ENCODE measurements at regions not wholly inside any gene's neighbourhood (a gene's known extent, or its start where the extent isn't known, plus 50 kb on each side); places are given as distances from the start of the nearest gene placed in this dataset.

- Histone ChIP-seq H3K79me2 (ENCODE audit: control insufficient read depth, insufficient read depth, low read length, unreplicated experiment) (no peaks in the 10 kb centered on the region), H3K27ac (ENCODE audit: low read depth, low read length) (no peak overlapping the region), H3K36me3 (ENCODE audit: insufficient read depth, low read length) (no peaks in the 10 kb centered on the region), H3K4me3 (ENCODE audit: low read depth, low read length) (no peak overlapping the region), H3K27me3 (ENCODE audit: insufficient read depth, low read length) (no peaks in the 10 kb centered on the region), H2AFZ (ENCODE audit: low read length, unreplicated experiment) (no peak overlapping the region), H3K4me1 (ENCODE audit: control insufficient read depth, insufficient read depth, low read length, unreplicated experiment) (no peaks in the 10 kb centered on the region)
Observed at GRCh38 chr3:164612751-164613150, 465.5 kb downstream of the SI start.

DNA sequence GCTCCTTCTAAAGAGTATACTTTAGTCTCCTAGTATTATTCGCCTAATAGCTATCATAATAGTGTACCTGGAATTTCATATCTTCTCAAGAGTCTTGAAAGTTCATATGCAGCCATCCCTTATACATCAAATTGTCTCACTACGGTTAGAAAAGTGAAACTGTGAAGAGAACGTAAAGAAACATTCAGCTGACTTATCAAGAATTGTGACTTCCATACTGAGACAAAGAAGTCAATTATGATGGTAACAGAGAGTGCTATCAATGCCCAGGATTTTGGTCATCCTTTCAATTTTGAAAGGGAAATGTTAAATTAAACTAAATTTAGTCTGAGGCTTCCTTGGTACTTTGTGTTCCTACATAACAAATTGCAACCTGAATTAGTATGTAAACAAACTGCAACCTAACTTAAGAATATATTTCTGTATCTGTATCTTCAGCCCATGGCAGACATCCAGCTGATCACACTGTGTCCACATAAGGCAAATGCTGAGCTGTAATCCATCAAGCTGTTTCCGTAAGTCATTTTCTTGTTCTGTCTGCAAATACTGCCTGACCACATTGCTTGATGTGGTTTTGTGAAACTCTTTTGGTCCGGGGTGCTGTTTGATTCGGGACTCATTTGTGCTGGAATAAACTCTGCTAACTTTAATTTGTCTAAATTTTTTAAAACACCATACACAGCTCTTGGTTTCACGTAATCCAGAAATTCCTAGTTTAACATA, 469.6 kb downstream of the SI start:
- Histone ChIP-seq H2AFZ (ENCODE audit: low read length, unreplicated experiment) (no peak overlapping the region), H3K4me1 (ENCODE audit: control insufficient read depth, insufficient read depth, low read length, unreplicated experiment) (no peaks in the 10 kb centered on the region), H3K27me3 (ENCODE audit: insufficient read depth, low read length) (no peaks in the 10 kb centered on the region), H3K27ac (ENCODE audit: low read depth, low read length) (no peak overlapping the region), H3K36me3 (ENCODE audit: insufficient read depth, low read length) (no peaks in the 10 kb centered on the region), H3K79me2 (ENCODE audit: control insufficient read depth, insufficient read depth, low read length, unreplicated experiment) (no peaks in the 10 kb centered on the region), H3K4me3 (ENCODE audit: low read depth, low read length) (no peak overlapping the region)

- H3K4me3 ChIP-seq (ENCODE audit: low read depth, low read length), result no peak overlapping the region
- no peaks in the 10 kb centered on the region for H3K4me1 ChIP-seq (ENCODE audit: control insufficient read depth, insufficient read depth, low read length, unreplicated experiment)
- H2AFZ ChIP-seq (ENCODE audit: low read length, unreplicated experiment), result no peak overlapping the region
- H3K79me2 ChIP-seq (ENCODE audit: control insufficient read depth, insufficient read depth, low read length, unreplicated experiment), result no peaks in the 10 kb centered on the region
- no peaks in the 10 kb centered on the region for H3K27me3 ChIP-seq (ENCODE audit: insufficient read depth, low read length)
- H3K27ac ChIP-seq (ENCODE audit: low read depth, low read length), result no peak overlapping the region
- no peaks in the 10 kb centered on the region for H3K36me3 ChIP-seq (ENCODE audit: insufficient read depth, low read length)
Observed at GRCh38 chr3:164604687-164605086, 473.6 kb downstream of the SI start.

DNA sequence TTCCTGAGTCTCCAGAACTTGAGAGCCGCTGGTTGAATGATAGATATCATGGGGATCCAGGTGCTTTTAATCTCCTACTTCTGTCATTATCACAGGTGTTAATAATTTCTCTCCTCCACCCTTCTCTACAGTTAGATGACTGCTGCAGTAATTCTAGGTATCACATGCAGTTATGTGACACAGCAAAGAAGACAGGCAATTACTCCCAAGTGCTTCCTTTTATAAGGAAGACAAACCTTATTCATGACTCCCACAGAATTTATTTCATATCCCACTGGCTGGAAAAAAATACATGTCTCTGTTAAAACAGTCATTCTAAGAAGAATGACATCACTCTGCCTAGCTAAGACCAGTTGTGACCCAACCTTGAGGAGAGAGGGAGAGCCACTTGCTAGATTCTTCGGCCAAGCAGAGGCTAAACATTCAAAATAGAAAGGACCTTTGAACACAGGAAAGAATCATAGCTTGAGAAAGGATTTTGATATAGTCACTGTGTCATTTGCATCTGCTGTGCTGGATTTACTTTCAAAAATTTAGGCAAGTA, 500.6 kb downstream of the SI start:
- H3K4me1 ChIP-seq (ENCODE audit: control insufficient read depth, insufficient read depth, low read length, unreplicated experiment), result no peaks in the 10 kb centered on the region
- no peak overlapping the region for H2AFZ ChIP-seq (ENCODE audit: low read length, unreplicated experiment)
- H3K36me3 ChIP-seq (ENCODE audit: insufficient read depth, low read length), result no peaks in the 10 kb centered on the region
- H3K79me2 ChIP-seq (ENCODE audit: control insufficient read depth, insufficient read depth, low read length, unreplicated experiment), result no peaks in the 10 kb centered on the region
- H3K4me3 ChIP-seq (ENCODE audit: low read depth, low read length), result no peak overlapping the region
- no peaks in the 10 kb centered on the region for H3K27me3 ChIP-seq (ENCODE audit: insufficient read depth, low read length)
- H3K27ac ChIP-seq (ENCODE audit: low read depth, low read length), result no peak overlapping the region

DNA sequence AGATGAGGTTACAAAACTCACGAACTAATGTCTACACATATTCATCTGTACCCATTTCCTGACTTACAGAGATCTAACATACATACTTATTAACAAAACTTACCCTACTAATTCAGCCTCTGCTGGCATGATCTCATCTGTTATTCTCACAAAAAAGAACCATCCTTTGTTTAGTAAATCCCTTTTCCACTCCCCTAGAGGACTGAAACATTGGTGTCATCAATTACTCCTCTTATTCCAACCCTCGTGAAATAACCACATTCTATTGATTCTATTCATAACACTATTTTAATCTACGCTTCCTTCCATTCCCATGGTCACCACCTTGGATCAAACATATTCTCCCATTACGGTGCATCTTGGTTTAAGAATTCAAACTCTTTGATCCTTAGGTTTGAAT, 505.9 kb downstream of the SI start:
- Histone ChIP-seq H3K4me1 (ENCODE audit: control insufficient read depth, insufficient read depth, low read length, unreplicated experiment) (peaks cover 2% of the 10 kb centered on the region), H3K27ac (ENCODE audit: low read depth, low read length) (no peak overlapping the region), H3K36me3 (ENCODE audit: insufficient read depth, low read length) (no peaks in the 10 kb centered on the region), H3K27me3 (ENCODE audit: insufficient read depth, low read length) (no peaks in the 10 kb centered on the region), H2AFZ (ENCODE audit: low read length, unreplicated experiment) (no peak overlapping the region), H3K4me3 (ENCODE audit: low read depth, low read length) (no peak overlapping the region), H3K79me2 (ENCODE audit: control insufficient read depth, insufficient read depth, low read length, unreplicated experiment) (no peaks in the 10 kb centered on the region)

DNA sequence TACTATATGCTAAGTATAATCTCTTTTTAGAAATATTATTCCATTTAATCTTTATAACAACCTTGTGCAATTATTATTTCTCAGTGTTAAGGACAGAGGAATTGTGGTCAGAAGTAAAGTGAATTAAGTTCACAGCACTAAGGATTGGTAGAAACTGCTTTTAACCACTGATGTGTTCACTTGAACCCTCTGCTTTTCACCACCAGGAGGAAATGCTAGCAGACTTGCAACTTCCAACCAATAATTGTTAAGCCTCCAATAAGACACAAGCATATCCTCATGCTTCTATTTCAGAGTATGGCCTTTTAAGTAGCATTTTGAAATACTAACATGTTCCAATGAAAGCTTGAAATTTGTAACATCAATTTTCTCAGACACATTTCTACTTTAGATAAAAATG, 527.4 kb downstream of the SI start:
- Histone ChIP-seq H3K4me1 (ENCODE audit: control insufficient read depth, insufficient read depth, low read length, unreplicated experiment) (no peaks in the 10 kb centered on the region), H2AFZ (ENCODE audit: low read length, unreplicated experiment) (no peak overlapping the region), H3K27ac (ENCODE audit: low read depth, low read length) (no peak overlapping the region), H3K27me3 (ENCODE audit: insufficient read depth, low read length) (no peaks in the 10 kb centered on the region), H3K36me3 (ENCODE audit: insufficient read depth, low read length) (no peaks in the 10 kb centered on the region), H3K79me2 (ENCODE audit: control insufficient read depth, insufficient read depth, low read length, unreplicated experiment) (no peaks in the 10 kb centered on the region), H3K4me3 (ENCODE audit: low read depth, low read length) (no peak overlapping the region)

- H3K27me3 ChIP-seq (ENCODE audit: insufficient read depth, low read length), result no peaks in the 10 kb centered on the region
- no peaks in the 10 kb centered on the region for H3K79me2 ChIP-seq (ENCODE audit: control insufficient read depth, insufficient read depth, low read length, unreplicated experiment)
- no peaks in the 10 kb centered on the region for H3K4me1 ChIP-seq (ENCODE audit: control insufficient read depth, insufficient read depth, low read length, unreplicated experiment)
- H3K27ac ChIP-seq (ENCODE audit: low read depth, low read length), result no peak overlapping the region
- H2AFZ ChIP-seq (ENCODE audit: low read length, unreplicated experiment), result no peak overlapping the region
- no peaks in the 10 kb centered on the region for H3K36me3 ChIP-seq (ENCODE audit: insufficient read depth, low read length)
- H3K4me3 ChIP-seq (ENCODE audit: low read depth, low read length), result no peak overlapping the region
Observed at GRCh38 chr3:164539215-164539614, 539.1 kb downstream of the SI start.

DNA sequence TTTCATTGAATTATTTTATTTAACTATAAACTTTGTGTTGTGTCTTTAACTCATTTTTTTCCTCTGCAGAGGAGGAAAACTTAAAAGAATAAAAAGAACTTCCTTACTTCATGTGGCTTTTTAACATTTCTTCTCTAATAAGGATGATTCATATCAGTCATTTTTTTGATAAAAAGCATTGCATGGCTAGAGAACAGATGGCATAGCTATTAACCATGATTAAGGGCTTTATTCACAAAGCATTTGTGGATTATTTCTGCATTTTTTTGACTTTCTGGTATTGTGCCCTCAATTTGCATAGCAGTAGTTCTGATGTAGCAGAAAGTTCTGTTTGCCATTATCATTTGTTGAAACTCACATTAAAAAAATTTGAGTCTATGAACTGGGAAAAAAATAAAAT, 540.8 kb downstream of the SI start:
- Histone ChIP-seq H3K4me3 (ENCODE audit: low read depth, low read length) (no peak overlapping the region), H3K36me3 (ENCODE audit: insufficient read depth, low read length) (no peaks in the 10 kb centered on the region)

GRCh38 chr3:164533275-164533674, 545.0 kb downstream of the SI start:
- H3K27me3 ChIP-seq (ENCODE audit: insufficient read depth, low read length), result no peaks in the 10 kb centered on the region
- no peak overlapping the region for H3K27ac ChIP-seq (ENCODE audit: low read depth, low read length)
- H3K4me1 ChIP-seq (ENCODE audit: control insufficient read depth, insufficient read depth, low read length, unreplicated experiment), result no peaks in the 10 kb centered on the region
- H3K4me3 ChIP-seq (ENCODE audit: low read depth, low read length), result no peak overlapping the region
- no peaks in the 10 kb centered on the region for H3K36me3 ChIP-seq (ENCODE audit: insufficient read depth, low read length)
- no peak overlapping the region for H2AFZ ChIP-seq (ENCODE audit: low read length, unreplicated experiment)
- no peaks in the 10 kb centered on the region for H3K79me2 ChIP-seq (ENCODE audit: control insufficient read depth, insufficient read depth, low read length, unreplicated experiment)

More for the DNA sequence above, 540.8 kb downstream of the SI start:
- H3K27me3 ChIP-seq (ENCODE audit: insufficient read depth, low read length), result no peaks in the 10 kb centered on the region
- no peak overlapping the region for H3K27ac ChIP-seq (ENCODE audit: low read depth, low read length)
- no peaks in the 10 kb centered on the region for H3K4me1 ChIP-seq (ENCODE audit: control insufficient read depth, insufficient read depth, low read length, unreplicated experiment)
- no peaks in the 10 kb centered on the region for H3K79me2 ChIP-seq (ENCODE audit: control insufficient read depth, insufficient read depth, low read length, unreplicated experiment)
- no peak overlapping the region for H2AFZ ChIP-seq (ENCODE audit: low read length, unreplicated experiment)

DNA sequence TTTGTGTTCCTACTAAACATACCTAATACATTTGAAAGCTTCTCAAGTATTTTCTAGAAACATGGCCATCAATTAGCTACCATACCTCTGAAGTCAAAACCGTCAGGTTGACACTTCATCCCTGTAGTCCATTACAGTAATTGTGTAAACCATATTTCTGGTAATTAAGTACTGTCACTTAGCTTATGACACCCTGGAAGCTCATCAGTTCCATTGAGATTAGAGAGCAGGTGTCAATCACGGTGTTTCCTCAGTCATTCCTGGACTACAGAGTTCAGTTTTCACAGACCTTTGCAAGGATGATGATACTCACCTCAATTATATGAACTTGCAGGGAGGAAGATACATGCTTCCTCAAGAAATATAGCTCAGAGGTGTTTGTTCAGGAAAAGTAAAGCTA, 552.0 kb downstream of the SI start:
- Histone ChIP-seq H3K36me3 (ENCODE audit: insufficient read depth, low read length) (no peaks in the 10 kb centered on the region), H3K4me1 (ENCODE audit: control insufficient read depth, insufficient read depth, low read length, unreplicated experiment) (no peaks in the 10 kb centered on the region), H3K4me3 (ENCODE audit: low read depth, low read length) (no peak overlapping the region), H3K79me2 (ENCODE audit: control insufficient read depth, insufficient read depth, low read length, unreplicated experiment) (no peaks in the 10 kb centered on the region), H2AFZ (ENCODE audit: low read length, unreplicated experiment) (no peak overlapping the region), H3K27me3 (ENCODE audit: insufficient read depth, low read length) (no peaks in the 10 kb centered on the region), H3K27ac (ENCODE audit: low read depth, low read length) (no peak overlapping the region)

DNA sequence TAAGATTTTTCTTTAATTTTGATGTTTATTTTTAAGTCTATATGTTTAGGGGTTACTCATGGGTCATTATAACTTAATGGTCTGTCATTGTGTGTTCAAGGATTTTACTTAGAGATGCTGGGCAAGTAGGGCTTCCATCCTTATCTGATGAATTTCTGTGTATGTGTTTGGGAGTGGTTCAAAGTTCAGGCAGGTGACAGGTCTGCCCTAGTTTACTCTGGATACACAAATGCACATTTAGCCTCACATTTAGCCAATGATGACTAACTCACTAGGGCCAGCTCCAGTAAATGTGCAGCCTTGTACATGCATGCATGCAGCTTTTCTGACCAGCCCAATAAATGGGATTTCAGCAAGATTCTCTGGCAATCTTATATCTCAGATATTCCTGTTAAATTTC, 554.1 kb downstream of the SI start:
- Histone ChIP-seq H3K27me3 (ENCODE audit: insufficient read depth, low read length) (no peaks in the 10 kb centered on the region), H2AFZ (ENCODE audit: low read length, unreplicated experiment) (no peak overlapping the region), H3K36me3 (ENCODE audit: insufficient read depth, low read length) (no peaks in the 10 kb centered on the region), H3K79me2 (ENCODE audit: control insufficient read depth, insufficient read depth, low read length, unreplicated experiment) (no peaks in the 10 kb centered on the region), H3K4me1 (ENCODE audit: control insufficient read depth, insufficient read depth, low read length, unreplicated experiment) (no peaks in the 10 kb centered on the region), H3K27ac (ENCODE audit: low read depth, low read length) (no peak overlapping the region), H3K4me3 (ENCODE audit: low read depth, low read length) (no peak overlapping the region)
